HG03060 (cell line): ENCODE measurements at regions not wholly inside any gene's neighbourhood (a gene's known extent, or its start where the extent isn't known, plus 50 kb on each side); places are given as distances from the start of the nearest gene placed in this dataset.

Source experiments
- ATAC-seq: cut with Tn5 transposase; IDR thresholded peaks from one replicate; pipeline ENCODE4 v1.9.1; 2021; ENCODE audit warnings: low read depth, moderate number of reproducible peaks; ENCODE audit not compliant: unreplicated experiment

DNA sequence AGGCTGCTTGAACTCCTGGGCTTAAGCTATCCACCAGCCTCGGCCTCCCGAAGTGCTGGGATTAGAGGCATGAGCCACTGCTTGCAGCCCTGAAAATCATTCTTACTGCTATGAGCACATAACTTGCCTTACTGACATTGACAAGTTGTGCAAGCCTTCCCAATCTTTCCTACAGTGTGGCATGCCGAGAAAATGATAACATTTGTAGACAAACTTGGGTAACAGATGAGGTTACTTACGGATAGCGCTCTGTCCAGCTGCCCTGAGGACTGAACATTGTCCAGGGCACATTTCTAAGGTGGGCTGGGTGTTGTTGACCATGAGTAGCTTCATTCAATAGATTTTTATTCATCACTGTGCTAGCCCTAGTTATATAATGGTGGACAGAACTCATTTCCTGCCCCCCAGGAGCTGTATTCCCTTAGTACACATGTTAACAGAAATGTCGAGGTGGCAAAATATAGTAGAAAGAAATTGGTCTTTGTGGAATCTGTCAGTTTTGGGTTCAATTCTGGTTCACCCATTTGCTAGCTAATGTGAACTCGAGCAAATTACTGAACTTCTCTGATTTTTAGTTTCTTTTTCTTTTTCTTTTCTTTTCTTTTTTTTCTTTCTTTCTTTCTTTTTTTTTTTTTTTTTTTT is 118.4 kb upstream of the AKIRIN2 start:
- no peak for ATAC-seq

DNA sequence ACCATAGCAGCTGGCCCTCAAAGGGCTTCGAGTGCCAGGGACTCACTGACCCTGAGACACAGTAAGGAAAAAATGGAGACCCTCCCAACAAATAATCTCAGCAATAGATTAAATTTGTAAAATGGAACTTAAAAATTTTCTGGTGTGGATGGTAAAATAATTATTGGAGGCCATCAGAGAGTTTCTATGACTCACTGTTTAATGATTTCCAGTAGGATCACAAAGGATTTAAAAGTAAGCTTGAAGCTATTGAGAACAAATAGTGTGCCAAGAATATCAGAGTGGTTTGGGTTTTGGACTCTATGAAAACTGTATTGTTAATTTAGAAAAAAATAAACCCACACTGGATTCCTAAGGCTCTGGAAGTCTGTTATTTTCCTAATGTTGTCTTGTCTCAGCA is 115.2 kb upstream of the AKIRIN2 start:
- no peak for ATAC-seq

DNA sequence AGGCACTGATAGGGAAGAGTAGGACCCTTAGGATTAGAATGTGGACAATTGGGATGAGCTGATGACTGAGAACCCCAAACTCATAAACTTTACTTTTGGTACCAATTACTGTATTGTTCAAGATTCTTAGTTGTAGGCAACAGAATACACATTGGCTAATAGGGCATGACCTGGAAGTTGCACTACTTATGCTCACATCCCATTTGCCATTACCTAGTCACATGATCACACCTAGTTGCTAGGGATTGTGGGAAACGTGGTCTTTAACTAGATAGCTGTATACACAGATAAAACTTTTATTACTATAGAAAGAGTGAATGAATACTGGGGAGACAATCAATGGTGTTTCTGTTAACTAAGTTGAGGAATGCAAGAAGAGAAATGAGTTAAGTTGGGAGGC is 113.4 kb upstream of the AKIRIN2 start:
- ATAC-seq: no peak

DNA sequence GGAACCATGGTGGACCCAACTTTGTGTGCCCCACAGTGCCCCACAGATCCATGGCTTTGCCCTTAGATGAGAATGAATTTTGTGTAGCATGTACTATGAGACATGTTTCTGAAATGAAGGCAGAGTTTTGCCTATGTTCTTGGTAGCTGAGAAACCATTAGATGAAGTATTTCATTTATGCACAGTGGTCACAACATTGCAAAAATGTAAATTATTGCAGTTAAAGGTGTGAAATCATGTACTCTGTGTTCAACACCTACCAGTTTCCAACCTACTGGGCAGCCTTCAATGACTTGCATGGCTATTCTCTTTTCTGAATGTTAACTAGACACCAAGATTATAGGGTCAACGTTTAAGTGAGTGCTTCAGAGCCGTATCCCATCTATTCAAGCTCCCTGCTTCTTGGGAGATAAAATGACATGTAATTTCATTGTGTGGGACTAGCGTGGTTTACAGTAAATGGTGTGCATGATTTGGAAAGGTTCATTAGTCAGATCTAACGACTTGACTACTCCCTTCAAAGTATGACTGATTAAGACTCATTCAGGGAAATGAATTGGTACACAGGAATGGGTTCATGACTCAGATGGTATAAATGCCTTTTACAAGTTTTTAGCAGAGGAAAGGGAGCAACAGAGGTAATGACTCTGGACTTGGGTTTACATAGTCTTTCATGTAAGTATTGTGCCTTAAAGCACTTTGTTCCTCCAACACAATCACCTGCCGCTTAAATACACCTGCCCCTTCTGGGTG is 106.1 kb upstream of the AKIRIN2 start:
- ATAC-seq: no peak

- peak; percentile 93 for ATAC-seq
Observed at GRCh38 chr6:87807475-87807874, 105.4 kb upstream of the AKIRIN2 start.

DNA sequence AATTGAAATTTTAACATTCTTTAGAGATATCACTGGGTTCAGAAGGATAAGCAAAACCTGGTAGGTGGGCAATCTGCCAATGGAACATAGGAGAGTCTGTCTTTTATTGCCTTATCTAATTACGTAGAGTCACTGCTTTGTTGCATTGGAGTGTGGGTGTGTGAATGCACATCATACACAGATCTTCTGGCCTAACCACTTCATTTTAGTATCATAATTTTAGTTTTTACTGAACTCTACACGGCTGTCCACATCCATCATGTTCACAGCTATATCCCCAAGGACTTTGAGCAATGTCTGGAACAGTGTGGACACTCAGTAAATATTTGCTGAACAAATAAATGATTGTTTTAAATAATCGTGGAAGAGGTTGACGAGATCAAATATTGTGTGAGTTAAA is 104.6 kb upstream of the AKIRIN2 start:
- no peak for ATAC-seq

DNA sequence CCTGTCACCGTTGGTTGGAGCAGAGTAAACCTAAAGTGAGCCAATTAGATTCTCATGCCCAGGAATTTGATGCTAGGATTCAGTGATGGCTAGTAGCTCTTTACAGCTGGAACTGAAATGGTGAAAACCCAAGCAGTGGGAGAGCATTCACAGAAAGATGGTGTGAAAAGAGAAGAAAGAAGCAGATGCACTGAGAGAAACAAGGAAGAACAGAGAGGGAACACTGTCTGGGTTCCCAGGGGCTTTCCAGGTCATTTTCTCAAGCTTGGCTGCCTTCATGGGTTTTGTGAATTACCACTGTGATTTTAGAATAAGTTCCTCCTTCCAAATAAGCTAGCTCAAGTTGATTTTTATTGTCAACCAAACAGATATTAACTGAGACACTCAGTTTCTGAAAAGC is 104.1 kb upstream of the AKIRIN2 start:
- ATAC-seq: no peak

GRCh38 chr6:87803791-87804190 is 101.8 kb upstream of the AKIRIN2 start:
- ATAC-seq: no peak

- no peak for ATAC-seq
Observed at GRCh38 chr6:87799651-87800050, 97.6 kb upstream of the AKIRIN2 start.

DNA sequence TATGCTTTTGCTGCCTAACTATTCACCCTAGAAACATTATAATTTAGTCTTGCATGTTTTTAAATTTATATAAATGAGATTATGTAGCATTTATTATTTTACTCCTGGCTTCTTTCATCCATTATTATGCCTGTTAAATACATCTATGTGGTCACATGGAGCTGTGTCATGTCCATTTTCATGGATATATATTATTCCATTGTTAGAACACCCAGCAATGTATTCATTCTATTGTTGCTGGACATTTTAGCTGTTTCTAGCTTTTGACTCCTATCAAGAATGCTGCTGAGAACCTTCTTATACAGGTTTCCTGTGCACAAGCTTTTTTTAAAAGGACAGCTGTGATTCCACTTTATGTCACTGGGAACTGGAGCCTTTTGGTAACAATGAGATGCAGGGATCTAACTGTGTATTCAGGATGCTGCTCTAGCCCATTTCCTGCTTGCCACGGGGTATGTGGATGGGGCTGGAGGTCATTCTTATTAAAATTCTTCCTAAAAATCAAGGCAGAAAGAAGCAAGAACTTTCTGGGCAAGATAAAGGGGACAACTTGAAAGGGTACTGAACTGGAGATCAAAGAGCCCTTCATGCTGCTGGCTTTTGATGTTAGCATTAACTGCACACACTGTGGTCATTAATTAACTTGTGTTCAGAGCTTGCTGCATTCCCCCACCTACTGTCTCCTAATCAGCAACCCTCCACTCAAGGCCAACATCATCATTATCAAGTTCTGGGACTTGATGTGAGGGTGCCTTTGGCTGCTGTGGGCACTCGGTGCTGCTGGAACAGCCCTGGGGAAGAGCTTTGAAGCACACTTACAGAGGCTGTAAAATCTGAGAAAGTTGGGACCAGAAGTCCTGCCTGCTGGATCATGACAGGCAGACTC is 96.6 kb upstream of the AKIRIN2 start:
- no peak for ATAC-seq

- ATAC-seq: no peak
Observed at GRCh38 chr6:87794922-87795885, 93.2 kb upstream of the AKIRIN2 start.

DNA sequence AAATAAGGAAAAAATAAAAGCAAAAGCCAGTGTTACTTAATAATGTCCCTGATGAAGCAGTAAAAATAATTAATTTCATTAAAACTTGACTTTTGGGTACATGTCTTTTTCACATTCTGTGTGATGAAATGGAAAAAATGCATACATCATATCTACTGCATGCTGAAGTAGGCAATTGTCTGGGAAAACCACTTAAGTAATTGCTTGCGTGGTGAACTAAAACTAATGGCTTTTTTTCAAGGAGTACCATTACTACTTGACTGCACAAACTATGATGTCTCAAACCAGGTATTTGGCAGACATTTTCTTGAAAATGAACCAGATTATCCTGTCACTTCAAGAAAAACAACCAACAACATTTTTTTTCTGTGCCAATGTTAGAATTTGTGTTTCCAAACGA is 91.3 kb upstream of the AKIRIN2 start:
- no peak for ATAC-seq

DNA sequence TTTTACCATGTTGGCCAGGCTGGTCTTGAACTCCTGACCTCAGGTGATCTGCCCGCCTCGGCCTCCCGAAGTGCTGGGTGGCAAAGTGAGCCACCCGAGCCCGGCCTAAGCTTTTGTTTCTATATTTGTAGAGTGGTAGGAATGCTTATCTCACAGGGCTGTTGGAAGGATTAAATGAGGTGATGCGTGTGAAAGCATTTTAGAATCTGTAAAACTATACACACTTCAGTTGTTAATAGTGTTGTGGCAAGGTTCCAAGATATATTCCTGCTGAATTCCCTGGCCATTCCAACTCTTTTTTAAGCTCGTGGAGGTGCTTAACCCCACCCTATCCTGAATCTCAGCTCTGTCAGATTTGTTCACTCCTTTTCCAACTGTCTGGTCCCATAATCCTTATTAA is 89.9 kb upstream of the AKIRIN2 start:
- no peak for ATAC-seq

DNA sequence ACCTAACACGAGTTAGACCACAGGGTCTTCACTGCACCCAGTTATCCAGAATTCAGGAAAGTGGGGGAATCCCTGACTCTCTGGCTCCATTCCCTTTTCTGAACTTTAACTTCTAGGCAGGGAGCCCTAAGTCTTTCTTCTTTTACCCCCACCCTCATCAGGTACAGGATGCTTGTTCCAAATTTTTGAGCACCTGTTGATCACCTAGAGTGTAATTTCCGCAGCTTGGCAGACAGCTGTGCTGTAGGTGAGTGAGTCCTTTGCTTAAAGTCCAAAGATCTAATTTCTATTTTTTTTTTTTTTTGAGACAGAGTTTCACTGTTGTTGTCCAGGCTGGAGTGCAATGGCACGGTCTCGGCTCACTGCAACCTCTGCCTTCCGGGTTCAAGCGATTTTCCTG is 89.5 kb upstream of the AKIRIN2 start:
- no peak for ATAC-seq

DNA sequence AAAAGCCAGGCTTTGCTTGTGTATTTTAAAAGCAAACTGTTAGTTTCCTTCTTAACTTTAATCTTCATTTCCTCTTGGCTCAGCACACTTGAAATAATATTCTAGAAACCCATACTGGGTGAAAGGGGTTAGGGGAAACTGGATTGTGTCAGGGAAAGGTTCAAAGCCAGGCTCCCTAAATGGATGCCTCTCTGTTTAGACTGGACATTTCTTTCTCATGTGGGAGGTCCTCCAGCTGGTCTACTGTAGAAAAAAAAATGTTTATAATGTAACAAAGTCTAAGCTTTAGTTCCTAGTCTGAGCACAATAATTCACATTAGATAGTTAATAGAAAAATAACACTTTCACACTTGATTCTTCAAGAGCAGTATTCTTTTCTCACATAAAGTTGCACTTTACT is 89.0 kb upstream of the AKIRIN2 start:
- no peak for ATAC-seq

- no peak for ATAC-seq
Observed at GRCh38 chr6:87789900-87790290, 87.9 kb upstream of the AKIRIN2 start.

GRCh38 chr6:87789198-87789899 is 87.3 kb upstream of the AKIRIN2 start:
- ATAC-seq: no peak

- no peak for ATAC-seq
Observed at GRCh38 chr6:87788141-87788540, 86.1 kb upstream of the AKIRIN2 start.

GRCh38 chr6:87785229-87785862 is 83.3 kb upstream of the AKIRIN2 start:
- ATAC-seq: no peak
